ENCODE measurements at regions not wholly inside any gene's neighbourhood (a gene's known extent, or its start where the extent isn't known, plus 50 kb on each side); places are given as distances from the start of the nearest gene placed in this dataset.

DNA sequence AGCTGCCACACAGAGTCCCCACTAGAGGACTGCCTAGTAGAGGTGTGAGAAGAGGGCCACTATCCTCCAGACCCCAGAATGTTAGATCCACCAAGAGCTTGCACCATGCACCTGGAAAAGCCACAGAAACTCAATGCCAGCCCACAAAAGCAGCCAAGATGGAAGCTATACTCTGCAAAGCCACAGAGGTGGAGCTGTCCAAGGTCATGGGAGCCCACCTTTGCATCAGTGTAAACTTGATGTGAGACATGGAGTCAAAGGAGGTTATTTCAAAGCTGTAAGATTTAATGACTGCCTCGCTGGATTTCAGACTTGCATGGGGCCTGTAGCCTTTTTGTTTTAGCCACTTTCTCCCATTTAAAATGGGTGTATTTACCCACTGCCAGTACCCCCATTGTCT, 1030.1 kb upstream of the GRIA3 start:
- no peak overlapping the region for H3K4me3 ChIP-seq (replicated peaks in 1 of 2; ENCODE audit: low read depth in 2 of 2, low read length in 2 of 2)
- TF ChIP-seq, protein P1, sequence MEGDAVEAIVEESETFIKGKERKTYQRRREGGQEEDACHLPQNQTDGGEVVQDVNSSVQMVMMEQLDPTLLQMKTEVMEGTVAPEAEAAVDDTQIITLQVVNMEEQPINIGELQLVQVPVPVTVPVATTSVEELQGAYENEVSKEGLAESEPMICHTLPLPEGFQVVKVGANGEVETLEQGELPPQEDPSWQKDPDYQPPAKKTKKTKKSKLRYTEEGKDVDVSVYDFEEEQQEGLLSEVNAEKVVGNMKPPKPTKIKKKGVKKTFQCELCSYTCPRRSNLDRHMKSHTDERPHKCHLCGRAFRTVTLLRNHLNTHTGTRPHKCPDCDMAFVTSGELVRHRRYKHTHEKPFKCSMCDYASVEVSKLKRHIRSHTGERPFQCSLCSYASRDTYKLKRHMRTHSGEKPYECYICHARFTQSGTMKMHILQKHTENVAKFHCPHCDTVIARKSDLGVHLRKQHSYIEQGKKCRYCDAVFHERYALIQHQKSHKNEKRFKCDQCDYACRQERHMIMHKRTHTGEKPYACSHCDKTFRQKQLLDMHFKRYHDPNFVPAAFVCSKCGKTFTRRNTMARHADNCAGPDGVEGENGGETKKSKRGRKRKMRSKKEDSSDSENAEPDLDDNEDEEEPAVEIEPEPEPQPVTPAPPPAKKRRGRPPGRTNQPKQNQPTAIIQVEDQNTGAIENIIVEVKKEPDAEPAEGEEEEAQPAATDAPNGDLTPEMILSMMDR (IDR thresholded peaks at IDR 0.05; ENCODE audit: low read depth, low read length) = no peak
- no peak for DNase-seq (ENCODE audit: low read depth in 2 of 2)

DNA sequence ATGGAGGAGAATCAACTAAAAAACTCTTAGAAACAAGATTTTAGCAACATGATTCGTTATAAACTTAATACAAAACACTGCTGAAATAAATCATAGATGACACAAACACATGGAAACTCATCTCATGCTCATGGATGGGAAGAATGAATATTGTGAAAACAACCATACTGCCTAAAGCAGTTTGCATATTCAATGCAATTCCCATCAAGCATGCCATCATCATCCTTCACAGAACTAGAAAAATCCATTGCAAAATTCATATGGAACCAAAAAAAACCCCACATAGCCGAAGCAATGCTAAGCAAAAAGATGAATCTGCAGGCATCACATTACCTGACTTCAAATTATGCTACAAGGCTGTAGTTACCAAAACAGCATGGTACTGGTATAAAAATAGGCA, 1015.8 kb upstream of the GRIA3 start:
- no peak for DNase-seq (ENCODE audit: low read depth in 2 of 2)
- H3K4me3 ChIP-seq (replicated peaks in 1 of 2; ENCODE audit: low read depth in 2 of 2, low read length in 2 of 2) = no peak overlapping the region
- TF ChIP-seq, protein P1 (IDR thresholded peaks at IDR 0.05; ENCODE audit: low read depth, low read length) = no peak

DNA sequence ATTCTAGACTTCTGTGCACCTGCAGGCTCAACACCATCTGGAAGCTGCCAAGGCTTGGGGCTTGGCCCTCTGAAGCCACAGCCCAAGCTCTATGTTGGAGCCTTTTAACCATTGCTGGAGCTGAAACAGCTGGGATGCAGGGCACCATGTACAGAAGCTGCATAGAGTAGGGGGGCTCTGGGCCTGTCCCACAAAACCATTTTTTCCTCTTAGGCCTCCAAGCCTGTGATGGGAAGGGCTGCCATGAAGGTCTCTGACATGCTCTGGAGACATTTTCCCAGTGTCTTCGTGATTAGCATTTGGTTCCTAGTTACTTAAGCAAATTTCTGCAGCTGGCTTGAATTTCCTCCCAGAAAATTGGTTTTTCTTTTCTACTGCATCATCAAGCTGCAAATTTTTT, 999.3 kb upstream of the GRIA3 start:
- H3K4me3 ChIP-seq (replicated peaks in 1 of 2; ENCODE audit: low read depth in 2 of 2, low read length in 2 of 2) = no peak overlapping the region
- no peak for DNase-seq (ENCODE audit: low read depth in 2 of 2)
- TF ChIP-seq, protein P1 (IDR thresholded peaks at IDR 0.05; ENCODE audit: low read depth, low read length) = no peak

DNA sequence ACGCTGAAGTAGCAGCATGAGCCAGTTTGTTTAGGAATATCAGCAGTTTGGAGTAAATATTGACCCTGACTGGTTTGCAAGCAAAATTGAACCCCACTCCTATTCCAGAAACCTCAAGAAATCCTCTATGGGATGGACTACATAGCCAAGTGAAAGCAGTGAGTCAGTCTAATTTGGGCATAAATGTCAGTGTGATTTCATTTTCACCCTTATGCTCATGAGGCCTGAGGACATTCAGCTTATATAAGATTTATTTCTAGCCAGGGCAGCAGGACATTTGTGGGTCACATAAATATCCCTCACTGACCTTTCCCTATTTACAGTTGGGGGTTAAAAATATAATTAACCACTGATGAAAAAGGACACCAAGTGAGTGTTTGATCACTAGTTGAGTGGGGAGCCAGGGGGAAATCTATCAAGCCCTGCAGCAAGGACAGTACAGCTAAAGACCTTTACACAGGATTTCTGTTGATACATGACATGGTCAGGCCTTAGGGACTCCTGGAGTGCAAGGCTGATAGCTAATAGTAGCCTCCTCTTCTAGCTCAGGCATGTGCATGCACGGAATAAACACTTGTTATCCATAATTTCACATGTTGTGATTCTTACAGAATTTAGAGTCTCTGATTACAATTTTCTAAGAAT, 996.9 kb upstream of the GRIA3 start:
- H3K4me3 ChIP-seq (replicated peaks in 1 of 2; ENCODE audit: low read depth in 2 of 2, low read length in 2 of 2) = no peak overlapping the region
- no peak for DNase-seq (ENCODE audit: low read depth in 2 of 2)
- TF ChIP-seq, protein P1 (IDR thresholded peaks at IDR 0.05; ENCODE audit: low read depth, low read length) = no peak

DNA sequence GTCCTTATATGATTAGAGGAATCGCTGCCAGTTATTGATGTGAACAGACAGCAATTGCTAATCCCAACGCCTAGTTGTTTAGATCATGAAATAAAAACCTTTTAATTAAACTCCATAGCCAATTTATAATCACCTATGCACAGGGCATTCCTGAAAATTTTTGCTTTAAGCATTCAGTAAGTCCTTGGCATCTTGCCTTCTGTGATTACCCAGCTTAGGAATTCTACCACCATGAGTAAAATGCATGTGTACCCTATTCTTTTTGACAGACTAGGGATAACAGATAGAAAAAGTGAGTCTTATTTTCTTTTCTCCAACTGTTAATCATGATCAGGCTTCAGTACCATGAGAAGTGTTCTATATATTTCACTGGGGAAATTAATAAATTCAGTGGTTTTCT, 995.3 kb upstream of the GRIA3 start:
- no peak overlapping the region for H3K4me3 ChIP-seq (replicated peaks in 1 of 2; ENCODE audit: low read depth in 2 of 2, low read length in 2 of 2)
- TF ChIP-seq, protein P1 (IDR thresholded peaks at IDR 0.05; ENCODE audit: low read depth, low read length) = no peak
- peak in 1 of 2 donors; percentile 16 for DNase-seq (ENCODE audit: low read depth in 2 of 2)

DNA sequence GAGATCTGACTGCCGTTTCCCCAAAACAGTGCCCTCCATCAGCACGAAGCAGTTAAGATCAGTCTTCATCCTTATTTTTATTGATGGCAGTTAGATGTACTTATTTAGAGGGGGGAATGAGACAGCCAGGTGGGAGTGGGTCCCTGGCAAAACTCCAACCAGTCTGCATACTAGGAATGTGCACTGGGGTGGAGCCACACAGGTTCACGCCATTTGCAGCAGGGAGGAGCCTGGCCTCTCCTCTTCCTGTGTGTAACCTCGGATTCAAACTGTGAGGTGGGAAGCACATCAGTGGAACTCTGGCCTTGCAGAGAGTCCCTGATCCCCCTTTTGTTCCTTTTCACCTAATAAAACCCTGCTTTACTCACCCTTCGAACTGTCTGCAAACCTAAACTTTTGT, 987.7 kb upstream of the GRIA3 start:
- no peak overlapping the region for H3K4me3 ChIP-seq (replicated peaks in 1 of 2; ENCODE audit: low read depth in 2 of 2, low read length in 2 of 2)
- no peak for DNase-seq (ENCODE audit: low read depth in 2 of 2)
- TF ChIP-seq, protein P1 (IDR thresholded peaks at IDR 0.05; ENCODE audit: low read depth, low read length) = no peak

DNA sequence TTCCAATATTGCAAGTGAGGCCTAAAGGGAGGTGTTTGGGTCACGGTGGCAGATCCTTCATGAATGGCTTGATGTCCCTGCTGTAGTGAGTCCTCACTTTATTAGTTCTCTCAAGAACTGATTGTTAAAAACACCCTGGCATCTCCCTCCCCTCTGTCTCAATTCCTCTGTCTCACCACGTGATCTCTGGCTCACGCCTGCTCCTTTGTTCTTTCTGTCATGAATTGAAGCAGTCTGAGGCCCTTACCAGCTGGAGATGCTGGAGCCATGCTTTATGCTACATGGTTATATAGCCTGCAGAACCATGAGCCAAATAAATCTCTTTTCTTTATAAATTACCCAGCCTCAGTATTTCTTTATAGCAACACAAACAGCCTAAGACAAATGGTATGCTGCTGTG, 980.7 kb upstream of the GRIA3 start:
- no peak for DNase-seq (ENCODE audit: low read depth in 2 of 2)
- TF ChIP-seq, protein P1 (IDR thresholded peaks at IDR 0.05; ENCODE audit: low read depth, low read length) = no peak
- no peak overlapping the region for H3K4me3 ChIP-seq (replicated peaks in 1 of 2; ENCODE audit: low read depth in 2 of 2, low read length in 2 of 2)
